Fibroblast of the aortic adventitia (primary cell): ENCODE measurements at regions not wholly inside any gene's neighbourhood (a gene's known extent, or its start where the extent isn't known, plus 50 kb on each side); places are given as distances from the start of the nearest gene placed in this dataset.
A peak's percentile ranks its signal among the peaks of the same experiment; 100 is the strongest.

ENCODE experiments used
- DNase-seq: peaks from one replicate; pipeline ENCODE4 v3.0.0-alpha.2; 2010; ENCODE audit warnings: low read depth
- H3K4me3 ChIP-seq: 2 replicates; pipeline ENCODE4 v1.5.1; 2011; ENCODE audit warnings: low read depth, mild to moderate bottlenecking, control low read depth, low read length, moderate library complexity
- CTCF ChIP-seq: IDR thresholded peaks from 2 replicates; pipeline ENCODE4 v1.5.1; 2011; ENCODE audit warnings: mild to moderate bottlenecking, low read length, control low read depth, inconsistent platforms; ENCODE audit not compliant: insufficient read depth

GRCh38 chr11:104487046-104487806, 323.3 kb upstream of the PDGFD start:
- H3K4me3 ChIP-seq = no peak overlapping the region
- peak; percentile 49 for DNase-seq
- TF ChIP-seq CTCF = no peak

GRCh38 chr11:104484804-104485554, 321.0 kb upstream of the PDGFD start:
- no peak overlapping the region for H3K4me3 ChIP-seq
- no peak for TF ChIP-seq CTCF
- no peak for DNase-seq

- no peak for TF ChIP-seq CTCF
- H3K4me3 ChIP-seq = no peak overlapping the region
- no peak for DNase-seq
These were observed 313.0 kb upstream of the PDGFD start for GRCh38 chr11:104476898-104477297.

- peak; percentile 40 for DNase-seq
- TF ChIP-seq CTCF = no peak
- H3K4me3 ChIP-seq = no peak overlapping the region
These were observed 312.5 kb upstream of the PDGFD start for GRCh38 chr11:104476454-104476853.

- no peak overlapping the region for H3K4me3 ChIP-seq
- DNase-seq = peak; percentile 70
- TF ChIP-seq CTCF = no peak
These were observed 303.5 kb upstream of the PDGFD start for GRCh38 chr11:104467404-104467803.

GRCh38 chr11:104465321-104465720, 301.4 kb upstream of the PDGFD start:
- no peak overlapping the region for H3K4me3 ChIP-seq
- no peak for TF ChIP-seq CTCF
- DNase-seq = no peak
